RWPE1 (cell line): ENCODE measurements at regions not wholly inside any gene's neighbourhood (a gene's known extent, or its start where the extent isn't known, plus 50 kb on each side); places are given as distances from the start of the nearest gene placed in this dataset.

Experiments
- CTCF ChIA-PET: fragments of 350-600 bp; sonication (Branson Sonifier 250); formaldehyde crosslinking; extraction: SDS; loops from one replicate; lab custom pipeline; 2021; lab: Yijun Ruan, JAX
- POLR2A ChIA-PET: fragments of 400-600 bp; formaldehyde crosslinking; extraction: SDS; loops from one replicate; lab custom pipeline; 2020; ENCODE audit warnings: antibody characterized with exemption; ENCODE audit not compliant: low non-redundant PET; lab: Yijun Ruan, JAX
- DNase-seq: peaks from one replicate; pipeline ENCODE4 v3.0.0; 2012; ENCODE audit warnings: low spot score
- H3K27ac ChIP-seq: fragments of 450-650 bp; 2 replicates; pipeline ENCODE4 v1.5.1; 2017
- CTCF ChIP-seq: fragments of 450-650 bp; conservative IDR thresholded peaks from 2 replicates; pipeline ENCODE4 v1.5.1; 2017; ENCODE audit warnings: low read depth, mild to moderate bottlenecking

DNA sequence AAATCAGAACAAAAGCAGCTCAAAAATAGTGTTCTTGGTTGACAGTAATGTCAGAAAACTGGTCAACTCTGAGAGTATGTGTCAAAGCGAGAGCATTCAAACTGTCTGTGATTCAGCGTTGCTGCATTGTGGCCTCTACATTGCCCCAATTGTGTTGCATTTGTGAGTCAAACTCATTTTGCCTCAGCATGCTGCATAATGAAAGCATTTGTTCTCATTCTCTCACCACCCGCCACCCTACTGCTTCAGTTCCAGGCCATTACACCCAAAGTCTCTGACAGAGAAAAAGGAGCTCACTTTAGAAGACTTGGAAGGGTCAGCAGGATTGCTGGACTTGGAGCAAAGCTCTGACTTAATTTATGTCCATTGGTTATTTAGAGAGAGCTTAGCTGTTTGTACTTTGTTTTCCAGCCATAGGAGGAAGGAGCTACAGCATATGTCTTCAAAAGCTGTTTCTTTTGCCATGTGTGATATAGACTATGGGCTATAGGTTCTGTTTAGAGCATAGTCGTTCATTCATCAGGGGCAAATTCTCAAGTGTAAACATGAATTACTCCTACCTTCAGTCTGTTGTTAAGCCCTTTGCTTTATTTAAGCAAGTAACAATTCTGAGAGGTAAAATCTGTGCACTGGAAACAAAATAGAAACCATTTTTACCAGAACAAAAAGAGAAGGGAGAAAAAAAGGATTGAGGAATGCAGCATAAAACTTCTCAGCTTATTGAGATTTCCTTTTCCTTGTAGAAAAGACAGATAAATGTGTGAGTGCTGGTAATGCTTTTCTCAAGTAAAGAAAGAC lies 153.4 kb upstream of the ANK2 start:
- no peak for DNase-seq
- no peak for TF ChIP-seq CTCF
- no peak overlapping the region for H3K27ac ChIP-seq
- ChIA-PET CTCF (interaction anchor here (0.5 to 1.0 kb wide), 3 partner anchors 10 to 42 kb away, joined by 3 to 5 read pairs (median 4); no protein-coding TSS in a partner anchor), POLR2A (no interaction called here)

- ChIA-PET CTCF (interaction anchor here (0.5 to 0.6 kb wide), 2 partner anchors 11 to 42 kb away, joined by 3 to 4 read pairs; no protein-coding TSS in a partner anchor), POLR2A (no interaction called here)
- no peak for DNase-seq
- TF ChIP-seq CTCF: no peak
- H3K27ac ChIP-seq: no peak overlapping the region
These were observed 152.8 kb upstream of the ANK2 start for GRCh38 chr4:112896609-112897190.

DNA sequence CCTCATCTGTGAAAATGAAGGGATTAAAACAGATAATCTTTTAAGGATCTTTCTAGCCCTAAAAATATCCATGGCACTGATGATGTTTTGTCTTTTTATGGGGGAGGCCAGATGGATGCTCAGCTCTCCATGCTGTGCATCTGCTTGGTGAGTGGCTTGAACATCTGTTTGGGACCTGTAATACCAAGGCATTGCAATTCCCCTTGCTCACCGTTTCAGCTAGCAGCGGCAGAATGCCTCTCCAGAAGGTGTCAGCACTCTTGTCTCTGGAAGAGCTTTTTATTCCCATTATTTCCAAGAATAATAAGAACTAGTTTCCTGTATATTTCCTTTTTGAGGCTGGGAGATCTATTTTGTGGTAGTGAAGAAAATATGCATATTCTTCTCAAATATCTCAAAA lies 151.9 kb upstream of the ANK2 start:
- H3K27ac ChIP-seq: no peak overlapping the region
- CTCF ChIA-PET: interaction anchor here (0.8 kb wide), 1 partner anchor 256 kb away, joined by 4 read pairs; no protein-coding TSS in a partner anchor
- DNase-seq: no peak
- TF ChIP-seq CTCF: no peak
- POLR2A ChIA-PET: no interaction called here

GRCh38 chr4:112898357-112899141 lies 150.9 kb upstream of the ANK2 start:
- TF ChIP-seq CTCF: no peak
- ChIA-PET CTCF (interaction anchor here (0.8 kb wide), 1 partner anchor 255 kb away, joined by 4 read pairs; no protein-coding TSS in a partner anchor), POLR2A (no interaction called here)
- DNase-seq: no peak
- no peak overlapping the region for H3K27ac ChIP-seq

GRCh38 chr4:112900416-112900815 lies 149.0 kb upstream of the ANK2 start:
- DNase-seq: no peak
- ChIA-PET POLR2A (no interaction called here), CTCF (no interaction called here)
- no peak overlapping the region for H3K27ac ChIP-seq
- TF ChIP-seq CTCF: no peak

DNA sequence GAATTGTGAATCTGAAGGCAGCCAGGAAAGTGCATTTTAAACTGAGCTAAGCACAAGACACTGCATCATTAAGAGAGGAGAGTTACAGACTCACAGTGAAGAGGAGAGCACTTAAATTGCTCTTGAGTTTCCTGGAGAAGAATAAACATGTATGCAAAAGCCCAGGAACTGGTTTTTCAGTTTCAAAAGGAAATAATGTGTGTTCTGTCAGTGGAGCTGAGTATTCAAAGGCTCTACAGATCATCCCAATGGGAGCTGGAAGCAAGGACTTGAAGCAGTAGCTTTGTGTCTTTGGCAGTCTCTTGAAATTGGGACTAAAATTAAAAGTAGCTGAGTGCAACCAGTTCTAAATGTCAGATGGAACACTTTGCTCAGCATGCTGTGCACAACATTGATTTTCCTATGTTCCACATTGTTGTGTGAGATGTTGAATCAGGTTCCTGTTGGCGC lies 147.5 kb upstream of the ANK2 start:
- no peak overlapping the region for H3K27ac ChIP-seq
- no peak for TF ChIP-seq CTCF
- DNase-seq: no peak
- POLR2A ChIA-PET: no interaction called here
- CTCF ChIA-PET: no interaction called here
